HG03095 (cell line): ENCODE measurements at regions not wholly inside any gene's neighbourhood (a gene's known extent, or its start where the extent isn't known, plus 50 kb on each side); places are given as distances from the start of the nearest gene placed in this dataset.

Experiments used
- ATAC-seq: cut with Tn5 transposase; IDR thresholded peaks from one replicate; pipeline ENCODE4 v1.9.1; 2021; ENCODE audit warnings: moderate library complexity; ENCODE audit not compliant: unreplicated experiment

DNA sequence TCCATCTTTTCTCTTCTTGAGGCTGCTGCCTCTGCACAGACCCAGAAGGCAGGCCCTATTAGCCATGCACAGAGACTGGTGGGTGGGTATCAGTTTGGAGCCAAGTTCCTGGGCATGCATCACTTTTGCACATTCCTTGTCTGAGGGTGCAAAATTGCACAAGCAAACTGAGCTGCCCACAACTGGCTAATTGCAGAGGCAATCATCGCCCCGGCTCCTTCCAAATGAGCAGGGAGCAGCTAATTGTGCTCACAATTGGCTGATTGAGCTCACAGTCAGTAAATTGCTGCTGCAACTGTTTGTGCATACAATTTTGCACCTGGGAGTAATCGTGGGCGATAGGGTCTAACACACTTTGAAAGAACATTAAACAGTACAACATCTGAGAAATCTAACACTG is 511.4 kb downstream of the DHX35 start:
- no peak for ATAC-seq

DNA sequence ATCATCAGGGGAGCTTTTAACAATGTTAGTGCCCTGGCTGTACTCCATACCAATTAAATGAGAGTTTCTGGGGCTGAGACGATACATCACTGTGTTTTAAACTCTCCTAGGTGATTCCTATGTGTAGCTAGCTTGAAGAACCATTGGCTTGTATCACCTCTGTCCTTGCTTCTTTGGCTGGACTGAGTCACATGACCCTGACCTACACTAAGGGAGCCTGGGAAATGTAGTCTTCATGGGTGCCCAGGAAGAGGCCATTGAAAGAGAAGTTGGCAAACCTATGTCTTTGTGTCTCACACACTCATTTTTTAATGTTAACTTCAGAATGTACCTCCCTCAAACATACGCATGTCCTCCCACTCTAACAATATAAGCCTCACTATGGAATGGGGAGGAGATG is 506.6 kb downstream of the DHX35 start:
- ATAC-seq, result no peak

DNA sequence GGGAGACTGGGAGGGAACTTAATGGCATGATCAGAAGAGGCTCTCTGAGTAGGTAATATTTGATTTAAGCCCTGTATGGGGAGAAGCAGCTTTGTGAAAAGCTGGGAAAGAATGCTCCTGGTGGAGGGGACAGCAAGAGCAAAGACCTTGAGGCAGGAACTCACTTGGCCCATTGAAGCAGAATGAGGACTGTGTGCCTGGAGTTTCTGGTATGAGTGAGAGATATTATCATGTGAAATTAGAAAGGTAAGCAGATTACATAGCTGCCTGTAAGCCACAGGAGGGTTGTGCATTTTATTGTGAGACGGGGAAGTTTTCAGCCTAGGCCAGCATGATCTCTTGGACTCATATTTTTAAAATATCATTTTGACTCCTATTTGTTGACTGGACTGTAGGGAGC is 502.1 kb downstream of the DHX35 start:
- no peak for ATAC-seq

DNA sequence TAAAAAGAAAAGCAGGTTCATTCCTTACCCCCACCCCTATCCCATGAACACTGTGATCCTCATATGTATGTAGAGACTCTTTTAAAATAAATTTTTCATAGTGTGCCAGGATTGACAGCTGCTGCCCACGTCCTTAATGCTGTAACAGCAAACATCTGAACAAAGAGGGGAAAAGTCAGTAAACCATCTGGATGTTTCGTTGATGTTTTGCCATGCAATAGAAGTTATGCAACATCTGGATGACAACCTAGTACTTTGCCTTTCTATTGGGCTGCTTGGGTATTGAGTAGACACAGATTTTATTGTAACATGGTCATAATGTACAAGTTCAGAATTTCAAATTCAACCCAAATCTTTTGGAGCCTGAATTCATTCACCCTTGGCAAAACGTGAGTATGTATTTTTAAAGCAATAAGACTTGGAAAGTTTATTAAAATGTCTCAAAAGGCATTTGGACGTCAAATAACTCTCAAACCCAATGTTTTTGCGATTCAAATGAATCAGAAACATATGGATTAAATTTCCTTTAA is 500.3 kb downstream of the DHX35 start:
- ATAC-seq, result no peak

DNA sequence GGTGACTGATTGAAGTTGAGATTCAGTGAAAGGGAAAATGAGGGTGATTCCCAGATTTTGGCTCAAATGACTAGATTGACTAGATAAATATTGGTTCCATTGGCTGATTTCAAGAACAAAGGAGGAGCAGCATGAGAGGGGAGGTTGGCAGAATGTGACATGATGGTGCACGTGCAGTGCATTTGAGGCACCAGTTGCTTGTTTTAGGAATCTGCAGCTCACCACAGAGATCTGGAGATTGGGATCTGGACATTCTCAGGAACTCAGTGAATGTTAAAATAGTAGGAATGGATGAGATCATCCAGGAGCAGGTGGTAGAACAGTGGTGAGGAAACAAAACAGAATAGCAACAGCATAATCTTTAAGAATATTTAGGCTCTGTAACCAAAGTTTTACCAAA is 496.3 kb downstream of the DHX35 start:
- no peak for ATAC-seq

DNA sequence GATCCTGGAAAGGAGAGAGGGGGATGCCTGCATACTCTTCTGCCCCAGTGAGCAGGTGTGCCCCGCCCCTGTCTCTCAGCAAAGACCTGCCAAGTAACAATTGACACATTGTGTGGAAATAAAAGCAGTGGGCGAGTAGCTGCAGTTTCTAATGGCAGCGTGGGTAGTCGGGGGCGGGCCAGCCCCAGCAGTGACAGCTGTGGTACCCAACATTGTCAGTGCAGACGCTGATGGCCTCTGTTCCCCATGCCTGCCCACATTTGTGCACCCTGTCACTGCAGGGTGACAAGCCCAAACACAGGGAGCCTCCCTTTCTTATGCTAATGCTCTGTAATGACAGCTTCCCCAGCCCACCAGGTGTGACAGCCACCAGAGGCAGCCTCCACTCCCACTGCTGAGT is 491.7 kb downstream of the DHX35 start:
- ATAC-seq, result no peak

DNA sequence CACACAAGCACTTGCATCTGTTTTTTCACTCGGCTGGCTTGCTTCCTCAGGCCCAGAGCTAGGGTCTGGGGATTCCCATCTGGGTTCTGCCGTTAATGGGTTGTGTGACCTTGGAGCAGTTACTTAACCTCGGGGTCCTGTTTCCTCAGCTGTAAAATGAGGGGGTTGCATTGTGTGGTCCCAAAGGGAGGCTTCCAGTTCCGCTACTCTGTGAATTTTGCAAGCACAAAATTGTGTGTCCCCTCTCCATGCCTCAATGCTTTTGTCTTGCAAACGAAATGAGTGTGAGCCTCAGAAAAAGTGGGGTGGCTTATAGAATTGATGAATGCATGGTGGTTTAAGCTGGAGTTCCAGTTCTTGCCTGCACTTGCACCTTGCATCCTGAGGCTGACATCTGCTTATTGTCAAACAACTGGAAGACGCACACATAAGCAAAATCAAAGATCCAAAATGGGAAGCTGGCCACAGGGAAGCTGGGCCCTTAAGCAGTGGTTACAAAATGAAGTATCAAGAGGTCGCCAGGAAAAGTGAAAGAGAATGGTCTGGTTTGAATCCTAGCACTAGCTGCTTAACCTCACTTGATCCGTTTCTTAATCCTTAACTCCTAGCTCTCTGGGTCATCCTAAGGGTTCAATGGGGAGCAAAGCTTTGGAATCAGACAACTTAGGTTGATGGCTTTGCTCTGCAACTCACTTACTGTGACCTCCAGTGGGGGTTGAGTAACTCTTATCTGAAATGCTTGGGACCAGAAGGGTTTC is 490.6 kb downstream of the DHX35 start:
- ATAC-seq, result no peak

DNA sequence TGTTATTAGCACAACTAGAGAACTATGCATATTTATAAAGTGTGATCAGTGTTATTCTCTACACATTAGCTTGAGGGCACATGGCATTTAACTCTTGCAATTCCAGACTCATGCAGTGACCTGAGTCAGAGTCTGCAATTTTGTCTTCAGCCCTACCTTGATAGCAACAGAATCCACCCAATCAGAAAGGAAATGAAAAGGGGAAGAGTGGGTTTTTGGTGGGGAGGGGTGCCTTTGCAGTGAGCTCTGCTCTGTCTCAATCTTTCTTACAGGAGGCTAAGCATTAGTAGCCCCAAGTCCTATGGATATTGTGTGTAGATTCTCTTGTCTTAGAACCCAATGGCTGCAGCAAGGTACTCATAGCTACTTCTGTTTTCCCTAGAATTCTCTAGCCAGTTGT is 489.2 kb downstream of the DHX35 start:
- no peak for ATAC-seq

DNA sequence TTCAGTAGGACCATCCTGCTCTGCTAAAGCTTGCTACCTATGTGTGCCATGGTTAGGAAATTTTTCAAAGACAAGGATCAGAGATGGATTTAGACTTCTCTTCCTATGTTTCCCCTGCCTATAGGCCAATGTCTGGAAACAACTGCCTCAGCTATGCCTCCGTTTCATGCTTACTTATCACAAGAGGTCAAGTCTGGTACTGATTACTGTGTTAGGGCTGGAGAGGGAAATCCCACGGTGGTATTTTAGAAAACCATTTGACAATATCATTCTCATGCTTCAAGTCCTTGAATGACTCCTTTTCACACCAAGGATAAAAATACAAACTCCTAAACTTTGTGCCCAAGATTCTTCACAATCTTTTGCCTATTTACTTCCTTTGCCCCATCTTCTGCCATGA is 484.3 kb downstream of the DHX35 start:
- no peak for ATAC-seq

DNA sequence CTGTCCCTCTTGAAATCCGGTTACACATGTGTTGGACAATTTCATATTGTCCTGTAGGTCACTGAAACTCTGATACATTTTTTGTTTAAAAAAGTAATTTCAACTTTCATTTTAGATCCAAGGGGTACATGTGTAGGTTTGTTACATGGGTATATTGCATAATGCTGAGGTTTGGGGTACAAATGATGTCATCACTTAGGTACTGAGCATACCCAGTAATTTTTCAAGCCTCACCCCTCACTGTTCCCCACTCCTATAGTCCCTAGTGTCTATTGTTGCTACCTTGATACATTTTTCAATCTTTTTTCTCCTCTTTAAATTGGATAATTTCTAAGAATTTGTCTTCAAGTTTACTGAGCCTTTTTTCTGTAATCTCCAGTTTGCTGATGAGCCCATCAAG is 483.0 kb downstream of the DHX35 start:
- no peak for ATAC-seq

DNA sequence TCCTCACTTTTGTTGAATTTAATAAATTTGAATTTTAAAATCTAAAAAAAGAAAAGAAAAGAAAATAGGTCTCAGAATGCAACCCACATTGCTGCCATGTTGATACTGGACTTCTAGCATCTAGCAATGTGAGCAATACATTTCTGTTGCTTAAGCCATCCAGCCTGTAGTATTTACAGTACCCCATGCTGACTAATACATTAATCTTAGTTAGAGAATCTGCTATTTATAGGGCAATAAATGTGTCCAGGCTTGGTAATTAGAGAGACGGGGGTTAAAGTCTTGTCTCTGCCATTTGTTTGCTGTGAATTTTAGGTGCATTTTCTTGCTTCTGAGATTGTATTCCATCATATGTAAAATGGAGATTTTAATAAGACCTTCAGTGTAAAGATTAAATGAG is 471.3 kb downstream of the DHX35 start:
- no peak for ATAC-seq

DNA sequence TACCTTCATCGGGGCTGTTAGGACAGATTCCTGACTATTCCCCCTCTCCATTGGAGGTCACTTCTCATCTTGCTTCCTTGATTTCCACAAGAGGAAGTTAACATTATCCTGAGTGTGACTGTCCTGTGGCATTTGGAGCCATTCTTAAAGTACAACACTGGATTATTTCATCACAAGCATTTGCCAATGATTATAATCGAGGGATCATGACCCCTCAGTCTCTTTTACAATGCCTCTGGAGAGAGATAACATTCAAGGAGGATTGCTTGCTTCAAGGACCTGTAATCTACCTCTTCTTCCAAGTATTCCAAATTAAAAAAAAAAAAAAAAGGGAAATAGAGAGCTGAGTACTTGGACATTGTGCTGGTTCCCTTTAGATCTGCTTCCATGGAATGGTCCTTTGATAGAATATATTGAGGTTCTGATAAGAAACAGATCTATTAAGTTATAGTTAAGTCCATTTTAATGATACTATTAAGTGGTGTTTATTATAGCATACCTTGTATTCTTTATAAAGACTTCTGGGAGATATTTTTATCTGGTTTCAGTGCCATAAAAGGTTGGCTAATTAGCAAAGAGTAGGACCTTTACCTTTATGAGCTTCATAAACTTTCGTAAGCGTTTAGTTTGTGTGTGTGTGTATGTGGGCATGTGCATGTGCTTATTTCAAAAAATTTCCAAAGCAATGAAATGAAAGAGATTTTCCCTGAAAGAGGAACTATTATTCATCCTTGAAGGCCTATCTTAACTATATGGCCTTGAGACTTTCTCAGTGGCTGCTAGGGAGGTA is 469.1 kb downstream of the DHX35 start:
- no peak for ATAC-seq

DNA sequence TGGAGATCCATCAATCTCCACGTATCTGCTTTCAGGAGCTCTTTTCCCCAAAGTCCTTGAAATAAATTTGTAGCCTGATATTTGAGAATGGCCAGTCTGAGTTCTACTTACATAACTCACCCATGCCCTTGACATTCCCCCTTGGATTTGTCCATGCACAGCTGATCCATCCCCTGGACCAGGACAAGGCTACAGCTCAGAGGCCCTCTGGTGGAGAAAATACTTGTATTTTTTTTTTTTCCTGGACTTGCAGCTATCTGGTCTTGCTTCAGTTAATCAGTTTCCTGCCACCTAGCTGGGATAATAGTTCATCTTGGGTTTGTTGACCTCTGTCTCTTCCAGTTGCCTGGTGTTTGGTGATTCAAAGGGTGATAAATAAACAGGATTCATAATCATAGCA is 467.6 kb downstream of the DHX35 start:
- ATAC-seq, result no peak

DNA sequence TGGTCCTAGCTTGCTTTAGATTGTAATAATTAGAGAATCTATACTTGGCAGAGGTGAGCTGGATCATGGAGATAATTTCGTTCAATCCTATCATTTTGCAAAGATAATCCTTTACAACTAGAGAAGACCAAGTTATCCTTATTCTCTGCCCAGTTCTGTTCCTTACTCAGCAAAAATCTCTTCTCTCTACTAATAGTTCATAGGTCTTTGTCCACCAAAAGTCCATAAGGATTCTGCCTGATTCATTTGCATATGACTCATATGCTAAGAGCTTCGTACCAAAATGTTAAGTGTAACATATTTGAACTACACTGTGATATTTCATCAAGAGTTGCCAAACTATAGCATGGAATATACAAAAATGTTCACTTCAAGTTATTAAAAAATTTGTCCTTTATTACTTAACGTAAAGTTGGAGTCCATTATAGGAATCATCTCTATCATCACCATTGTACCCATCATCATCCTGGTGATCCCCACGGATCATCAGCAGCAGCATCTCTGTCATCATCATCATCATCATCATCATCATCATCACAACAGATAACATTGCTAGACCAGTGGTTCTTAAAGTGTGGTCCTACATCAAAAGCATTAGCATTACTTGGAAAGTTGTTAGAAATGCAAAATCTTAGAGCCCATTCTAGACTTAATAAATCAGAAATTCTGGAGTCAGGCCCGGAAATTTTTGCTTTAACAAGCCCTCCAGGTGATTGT is 463.0 kb downstream of the DHX35 start:
- no peak for ATAC-seq

DNA sequence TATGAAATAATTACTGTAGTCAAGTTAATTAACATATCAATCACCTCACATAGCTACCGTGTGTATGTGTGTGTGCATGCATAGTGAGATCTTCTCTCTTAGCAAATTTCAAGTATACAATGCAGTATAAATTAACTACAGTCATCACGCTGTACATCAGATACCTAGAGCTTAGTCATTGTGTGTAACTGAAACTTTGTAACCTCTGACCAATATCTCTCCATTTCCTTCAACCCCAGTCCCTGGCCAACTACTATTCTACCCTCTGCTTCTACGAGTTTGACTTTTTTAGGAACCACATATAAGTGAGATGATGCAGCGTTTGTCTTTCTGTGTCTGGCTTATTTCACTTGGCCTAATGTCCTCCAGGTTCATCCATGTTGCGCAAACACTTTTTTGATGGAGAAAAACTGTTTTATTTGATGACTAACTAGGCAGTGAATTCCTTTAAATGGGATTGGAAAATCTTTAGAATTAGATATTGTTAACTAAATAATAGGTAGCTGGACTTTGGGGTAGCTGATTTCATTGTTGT is 459.5 kb downstream of the DHX35 start:
- ATAC-seq, result no peak

DNA sequence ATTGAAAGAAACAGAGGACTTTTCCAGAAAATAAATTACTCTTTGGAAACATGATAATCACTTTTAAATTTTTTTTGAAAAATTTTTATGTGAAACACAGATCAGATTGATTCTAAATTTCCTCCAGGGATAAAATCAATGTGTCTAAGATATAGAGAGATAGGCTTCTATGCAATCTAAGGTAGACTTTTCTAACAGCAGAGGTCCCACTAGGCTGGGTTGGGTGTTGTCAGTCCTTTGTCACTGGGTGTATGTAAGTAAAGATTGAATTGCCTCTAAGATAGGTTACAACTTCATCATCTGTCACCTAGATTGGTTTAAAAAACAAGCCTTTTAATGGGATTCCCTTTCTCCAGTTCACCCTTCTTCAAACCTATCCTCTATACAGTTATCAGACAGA is 449.9 kb downstream of the DHX35 start:
- no peak for ATAC-seq

DNA sequence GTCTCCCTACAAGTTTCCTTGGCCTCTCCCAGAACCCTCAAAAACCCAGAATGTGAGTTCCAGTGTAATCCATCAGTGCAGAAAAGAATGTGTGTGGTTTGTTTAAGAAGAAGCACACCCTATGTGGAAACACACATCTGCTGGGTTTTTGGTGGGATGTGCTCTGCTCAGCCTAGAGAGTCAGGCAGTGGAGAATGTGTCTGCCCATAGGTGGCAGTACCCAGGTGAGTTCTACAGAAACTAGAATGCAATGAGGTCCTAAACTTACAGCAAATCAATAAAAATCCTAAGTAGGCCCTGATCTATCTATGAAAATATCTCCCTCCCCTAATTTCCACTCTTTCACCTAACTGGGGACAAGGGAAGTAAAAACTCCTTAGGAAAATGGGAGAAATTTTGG is 437.3 kb downstream of the DHX35 start:
- no peak for ATAC-seq

DNA sequence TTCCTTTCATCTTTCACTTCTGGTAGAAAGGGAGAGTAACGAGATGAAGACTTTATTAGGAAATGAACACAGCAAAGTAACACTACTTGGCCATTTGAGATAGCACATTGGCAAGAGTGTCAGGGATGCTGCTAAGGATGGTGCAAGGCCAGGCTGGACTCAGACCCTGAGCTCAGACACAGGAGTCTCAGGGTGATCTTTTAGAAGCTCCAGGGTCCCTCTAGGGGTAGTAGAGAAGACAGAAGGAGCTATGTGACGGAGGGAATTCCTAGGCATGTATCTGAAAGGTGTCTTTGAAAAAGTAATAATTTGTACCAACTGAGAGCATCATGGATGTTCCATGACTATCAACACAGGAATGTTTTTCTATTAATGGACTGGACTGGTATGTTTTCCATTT is 436.5 kb downstream of the DHX35 start:
- ATAC-seq, result no peak

DNA sequence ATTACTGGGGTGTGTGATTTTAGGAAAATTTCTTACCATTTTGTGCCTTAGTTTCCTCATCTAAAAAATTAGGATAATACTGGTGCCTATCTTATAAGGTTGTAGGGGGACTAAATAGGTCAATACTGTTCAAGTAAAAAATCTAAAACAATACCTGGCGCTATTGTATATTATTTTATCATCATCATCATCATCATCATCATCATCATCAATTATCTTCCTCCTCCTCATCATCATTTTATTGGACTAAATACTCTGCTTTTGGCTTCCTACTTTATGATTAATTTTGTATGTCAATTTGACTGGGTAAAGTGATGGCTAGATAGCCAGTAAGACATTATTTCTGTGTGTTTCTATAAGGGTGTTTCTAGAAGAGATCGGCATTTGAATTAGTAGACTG is 435.5 kb downstream of the DHX35 start:
- ATAC-seq, result no peak

DNA sequence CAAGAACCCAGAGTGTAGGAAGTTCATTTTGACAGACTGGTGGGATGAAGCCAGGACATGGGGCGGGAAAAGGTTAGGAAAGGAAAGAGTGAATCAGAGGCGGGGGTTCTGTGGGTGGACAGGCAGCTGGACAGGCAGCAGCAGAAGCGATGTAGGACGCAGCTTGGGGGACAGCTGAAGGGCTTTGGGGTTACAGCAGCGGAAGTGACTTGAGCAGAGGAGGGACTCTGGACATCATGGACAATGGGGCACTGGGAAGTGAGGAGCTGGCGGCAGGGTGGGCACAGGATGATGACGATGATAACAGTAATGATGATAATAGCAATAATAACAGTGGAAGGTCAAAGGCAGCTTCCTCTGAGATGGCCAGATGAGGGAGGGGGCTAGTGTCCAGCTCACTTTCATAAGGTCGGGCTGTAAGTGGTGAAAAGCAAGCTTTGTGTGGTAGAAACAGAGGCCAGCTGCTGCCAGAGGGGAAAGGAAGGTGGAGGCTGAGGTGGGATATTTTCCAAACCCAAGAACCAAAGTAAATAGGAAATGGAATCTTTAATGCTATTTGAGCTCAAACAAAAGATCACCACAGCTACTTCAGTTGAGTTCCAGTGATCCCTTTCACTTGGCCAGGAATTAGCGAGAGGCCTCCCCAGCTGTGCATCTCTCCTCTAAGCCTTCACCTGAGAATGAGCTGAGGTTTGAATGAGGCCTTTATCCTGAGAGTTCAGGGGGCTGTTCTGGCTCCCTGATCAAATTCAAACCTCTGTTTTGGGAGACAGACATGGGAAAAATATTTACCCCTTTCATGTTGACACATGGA is 433.5 kb downstream of the DHX35 start:
- ATAC-seq, result no peak

DNA sequence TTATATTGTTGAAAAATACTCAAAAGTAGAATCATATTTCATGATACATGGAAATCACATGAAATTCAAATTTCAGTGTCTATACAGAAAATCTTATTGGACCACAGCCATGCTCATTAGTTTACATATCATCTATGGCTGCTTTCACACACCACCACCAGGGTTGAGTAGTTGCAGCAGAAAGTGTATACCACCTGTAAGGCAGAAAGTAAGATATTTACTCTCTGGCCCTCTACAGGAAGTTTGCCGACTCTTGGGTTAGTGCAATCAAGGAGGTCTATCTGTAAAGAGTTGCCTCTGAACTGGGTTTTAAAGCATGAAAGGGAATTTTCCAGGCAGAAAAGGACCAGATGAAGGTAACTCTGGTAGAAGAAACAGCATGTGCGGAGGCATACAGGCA is 432.3 kb downstream of the DHX35 start:
- no peak for ATAC-seq
